ENCODE measurements at regions not wholly inside any gene's neighbourhood (a gene's known extent, or its start where the extent isn't known, plus 50 kb on each side); places are given as distances from the start of the nearest gene placed in this dataset.

GRCh38 chr13:39170711-39171110, 132.5 kb downstream of the NHLRC3 start:
- no peaks in the 10 kb centered on the region for H3K79me2 ChIP-seq (ENCODE audit: control insufficient read depth, insufficient read depth, low read length)
- H3K27me3 ChIP-seq (ENCODE audit: control insufficient read depth in 2 of 2, insufficient read depth in 2 of 2, low read length in 2 of 2): no peaks in the 10 kb centered on the region; a peak in 1 of 5 replicates
- intact Hi-C loops (cut with micrococcal nuclease) (no loop called here), in situ Hi-C loops (cut with MboI) (no loop called here)
- no peak overlapping the region for H3K9ac ChIP-seq (ENCODE audit: insufficient read depth in 1 of 2, low read depth in 2 of 2, low read length in 2 of 2)
- ChIA-PET POLR2A (no interaction called here), CTCF (ENCODE audit: low intra/inter-chr PET ratio) (no interaction called here)
- FAIRE-seq: no peak
- DNase-seq (ENCODE audit: extremely low read depth in 1 of 4, low spot score in 3 of 4): no peak
- H4K20me1 ChIP-seq (replicated peaks; ENCODE audit: control insufficient read depth, insufficient read depth, low read length): no peaks in the 10 kb centered on the region; the same call in 1 of the 2 replicates
- 0% methylated on average over 2 of the region's 2 CpGs for WGBS (ENCODE audit: insufficient coverage, low coverage, missing lambda C conversion rate)
- no peak for ATAC-seq
- H3K4me3 ChIP-seq: no peak overlapping the region
- BruUV-seq (replicated peaks): no TSS peak
- TF ChIP-seq ZNF12 (CRISPR knock-in tag; IDR thresholded peaks at IDR 0.05) (no peak), BRF1 (IDR thresholded peaks at IDR 0.05; ENCODE audit: borderline replicate concordance, extremely low read depth, insufficient read length) (no peak), ZNF584 (CRISPR knock-in tag; IDR thresholded peaks at IDR 0.05; ENCODE audit: low read depth) (no peak), POLR2H (tag; IDR thresholded peaks at IDR 0.05; ENCODE audit: low read depth) (no peak), XRCC4 (IDR thresholded peaks at IDR 0.05; ENCODE audit: extremely low read depth, insufficient read depth, insufficient read length) (no peak), CEBPB (tag; IDR thresholded peaks at IDR 0.05) (no peak), HEY1 (CRISPR knock-in tag; IDR thresholded peaks at IDR 0.05; ENCODE audit: borderline replicate concordance) (no peak), FOXM1 (IDR thresholded peaks at IDR 0.05; ENCODE audit: low read depth) (no peak), FOXM1 (CRISPR knock-in tag; IDR thresholded peaks at IDR 0.05; ENCODE audit: low read depth) (no peak), KLF13 (tag; IDR thresholded peaks at IDR 0.05; ENCODE audit: borderline replicate concordance, low read depth) (no peak), ZNF444 (CRISPR knock-in tag; IDR thresholded peaks at IDR 0.05) (no peak)
- TF ChIP-seq, protein P1, sequence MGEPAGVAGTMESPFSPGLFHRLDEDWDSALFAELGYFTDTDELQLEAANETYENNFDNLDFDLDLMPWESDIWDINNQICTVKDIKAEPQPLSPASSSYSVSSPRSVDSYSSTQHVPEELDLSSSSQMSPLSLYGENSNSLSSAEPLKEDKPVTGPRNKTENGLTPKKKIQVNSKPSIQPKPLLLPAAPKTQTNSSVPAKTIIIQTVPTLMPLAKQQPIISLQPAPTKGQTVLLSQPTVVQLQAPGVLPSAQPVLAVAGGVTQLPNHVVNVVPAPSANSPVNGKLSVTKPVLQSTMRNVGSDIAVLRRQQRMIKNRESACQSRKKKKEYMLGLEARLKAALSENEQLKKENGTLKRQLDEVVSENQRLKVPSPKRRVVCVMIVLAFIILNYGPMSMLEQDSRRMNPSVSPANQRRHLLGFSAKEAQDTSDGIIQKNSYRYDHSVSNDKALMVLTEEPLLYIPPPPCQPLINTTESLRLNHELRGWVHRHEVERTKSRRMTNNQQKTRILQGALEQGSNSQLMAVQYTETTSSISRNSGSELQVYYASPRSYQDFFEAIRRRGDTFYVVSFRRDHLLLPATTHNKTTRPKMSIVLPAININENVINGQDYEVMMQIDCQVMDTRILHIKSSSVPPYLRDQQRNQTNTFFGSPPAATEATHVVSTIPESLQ (CRISPR knock-in tag; IDR thresholded peaks at IDR 0.05): no peak
- TF ChIP-seq, protein P2, sequence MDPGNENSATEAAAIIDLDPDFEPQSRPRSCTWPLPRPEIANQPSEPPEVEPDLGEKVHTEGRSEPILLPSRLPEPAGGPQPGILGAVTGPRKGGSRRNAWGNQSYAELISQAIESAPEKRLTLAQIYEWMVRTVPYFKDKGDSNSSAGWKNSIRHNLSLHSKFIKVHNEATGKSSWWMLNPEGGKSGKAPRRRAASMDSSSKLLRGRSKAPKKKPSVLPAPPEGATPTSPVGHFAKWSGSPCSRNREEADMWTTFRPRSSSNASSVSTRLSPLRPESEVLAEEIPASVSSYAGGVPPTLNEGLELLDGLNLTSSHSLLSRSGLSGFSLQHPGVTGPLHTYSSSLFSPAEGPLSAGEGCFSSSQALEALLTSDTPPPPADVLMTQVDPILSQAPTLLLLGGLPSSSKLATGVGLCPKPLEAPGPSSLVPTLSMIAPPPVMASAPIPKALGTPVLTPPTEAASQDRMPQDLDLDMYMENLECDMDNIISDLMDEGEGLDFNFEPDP (CRISPR knock-in tag; IDR thresholded peaks at IDR 0.05): no peak
- no peaks in the 10 kb centered on the region for H3K9me1 ChIP-seq (ENCODE audit: control insufficient read depth, insufficient read depth, low read length)
- no peaks in the 10 kb centered on the region for H3K4me1 ChIP-seq (replicated peaks in 1 of 2; ENCODE audit: control insufficient read depth in 2 of 2, insufficient read depth in 2 of 2, low read length in 2 of 2)
- no peaks in the 10 kb centered on the region for H3K36me3 ChIP-seq (ENCODE audit: control insufficient read depth, insufficient read depth, low read length)
- H2AFZ ChIP-seq (ENCODE audit: low read depth, low read length): no peak overlapping the region
- no peak overlapping the region for H3K4me2 ChIP-seq (ENCODE audit: insufficient read depth, low read length)
- no peak overlapping the region for H3K27ac ChIP-seq (ENCODE audit: extremely low read depth, low read depth, low read length)
- no peaks in the 10 kb centered on the region for H3K9me3 ChIP-seq (replicated peaks; ENCODE audit: control insufficient read depth, insufficient read depth, low read depth, low read length)
